ENCODE measurements at regions not wholly inside any gene's neighbourhood (a gene's known extent, or its start where the extent isn't known, plus 50 kb on each side); places are given as distances from the start of the nearest gene placed in this dataset.

- TF ChIP-seq, protein P1, sequence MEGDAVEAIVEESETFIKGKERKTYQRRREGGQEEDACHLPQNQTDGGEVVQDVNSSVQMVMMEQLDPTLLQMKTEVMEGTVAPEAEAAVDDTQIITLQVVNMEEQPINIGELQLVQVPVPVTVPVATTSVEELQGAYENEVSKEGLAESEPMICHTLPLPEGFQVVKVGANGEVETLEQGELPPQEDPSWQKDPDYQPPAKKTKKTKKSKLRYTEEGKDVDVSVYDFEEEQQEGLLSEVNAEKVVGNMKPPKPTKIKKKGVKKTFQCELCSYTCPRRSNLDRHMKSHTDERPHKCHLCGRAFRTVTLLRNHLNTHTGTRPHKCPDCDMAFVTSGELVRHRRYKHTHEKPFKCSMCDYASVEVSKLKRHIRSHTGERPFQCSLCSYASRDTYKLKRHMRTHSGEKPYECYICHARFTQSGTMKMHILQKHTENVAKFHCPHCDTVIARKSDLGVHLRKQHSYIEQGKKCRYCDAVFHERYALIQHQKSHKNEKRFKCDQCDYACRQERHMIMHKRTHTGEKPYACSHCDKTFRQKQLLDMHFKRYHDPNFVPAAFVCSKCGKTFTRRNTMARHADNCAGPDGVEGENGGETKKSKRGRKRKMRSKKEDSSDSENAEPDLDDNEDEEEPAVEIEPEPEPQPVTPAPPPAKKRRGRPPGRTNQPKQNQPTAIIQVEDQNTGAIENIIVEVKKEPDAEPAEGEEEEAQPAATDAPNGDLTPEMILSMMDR (IDR thresholded peaks at IDR 0.05): no peak
- no peak for TF ChIP-seq POLR2A (IDR thresholded peaks at IDR 0.05)
Observed at GRCh38 chr3:81105206-81105605, 656.2 kb downstream of the GBE1 start.

Measured in testis (tissue), 2 donors.